RPMI7951 (cell line): ENCODE measurements at regions not wholly inside any gene's neighbourhood (a gene's known extent, or its start where the extent isn't known, plus 50 kb on each side); places are given as distances from the start of the nearest gene placed in this dataset.

ENCODE experiments used
- DNase-seq: peaks from one replicate; pipeline ENCODE4 v3.0.0-alpha.2; 2012; ENCODE audit warnings: low read depth

DNA sequence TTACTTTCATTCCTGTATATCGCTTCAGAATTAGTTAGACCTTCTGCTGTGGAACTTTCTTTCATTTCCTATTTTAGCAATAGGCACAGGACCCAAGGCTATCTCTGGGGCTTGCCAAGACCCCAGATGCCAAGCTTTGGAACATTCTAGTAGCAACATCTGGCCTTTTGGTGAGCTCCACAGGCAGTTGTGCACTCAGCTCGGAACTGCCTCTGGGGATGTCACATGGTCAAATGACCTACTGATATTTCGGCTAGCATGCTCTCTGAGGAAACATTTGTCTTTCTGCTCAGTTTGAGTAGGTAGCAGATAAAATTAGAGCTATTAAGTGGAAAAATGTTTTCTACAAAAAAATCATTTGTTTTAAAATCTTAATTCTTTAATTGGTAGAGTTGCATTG, 76.6 kb upstream of the ITGA4 start:
- peak; percentile 79 for DNase-seq

DNA sequence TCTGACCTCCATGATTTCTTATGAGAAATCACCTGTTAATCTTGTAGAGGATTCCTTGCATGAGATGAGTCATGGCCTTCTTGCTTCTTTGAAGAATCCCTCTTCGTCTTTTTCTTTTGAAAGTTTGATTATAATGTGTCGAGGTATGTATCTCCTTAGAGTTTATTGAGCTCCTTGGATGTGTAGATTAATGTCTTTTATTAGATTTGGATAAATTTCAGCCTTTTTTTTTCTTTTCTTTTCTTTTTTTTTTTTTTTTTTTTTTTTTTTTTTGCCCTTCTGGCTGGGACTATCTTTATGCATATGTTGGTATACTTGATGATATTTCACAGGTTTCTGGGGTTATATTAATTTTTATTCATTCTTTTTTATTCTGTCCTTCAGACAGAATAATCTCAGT, 72.3 kb upstream of the ITGA4 start:
- no peak for DNase-seq

GRCh38 chr2:181389524-181389923, 67.7 kb upstream of the ITGA4 start:
- DNase-seq, result no peak

DNA sequence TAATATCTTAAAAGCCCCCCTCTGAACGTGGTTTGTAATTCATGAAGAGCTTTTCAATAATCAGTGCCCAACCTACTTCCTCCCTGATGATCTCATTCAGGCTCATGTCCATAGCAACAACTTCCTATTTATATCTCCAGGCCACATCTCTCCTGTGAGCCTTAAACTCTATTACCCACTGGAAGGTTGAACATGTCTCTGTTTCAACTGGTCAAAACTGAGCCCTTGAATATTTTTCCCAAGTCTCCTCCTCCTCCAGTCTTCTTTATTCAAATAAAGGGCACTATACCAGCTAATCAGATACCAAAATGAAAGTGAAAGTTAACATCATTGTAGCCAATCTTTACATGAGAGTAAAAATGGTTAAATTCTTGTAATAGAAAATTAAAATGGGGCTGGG, 63.7 kb upstream of the ITGA4 start:
- DNase-seq, result peak; percentile 95

GRCh38 chr2:181394741-181395437, 62.3 kb upstream of the ITGA4 start:
- no peak for DNase-seq

DNA sequence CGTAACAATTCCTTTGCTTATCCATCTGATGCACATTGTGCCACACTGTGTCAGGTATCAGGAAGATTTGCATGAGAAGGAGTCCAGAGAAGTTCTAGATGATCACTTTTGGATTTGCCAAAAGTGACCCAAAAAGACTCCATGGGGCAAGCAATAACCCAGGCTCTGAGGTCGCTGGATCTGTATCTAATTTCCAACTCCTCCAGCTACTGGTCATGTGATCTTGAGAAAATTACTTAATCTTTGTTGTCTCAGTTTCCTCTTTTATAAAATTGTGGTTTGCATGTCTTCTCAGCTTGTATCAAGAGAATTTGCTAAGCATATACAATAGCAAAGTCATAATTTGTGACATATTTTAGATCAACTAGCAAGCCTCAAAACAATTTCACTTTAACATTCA, 61.3 kb upstream of the ITGA4 start:
- no peak for DNase-seq

GRCh38 chr2:181396256-181397123, 60.7 kb upstream of the ITGA4 start:
- DNase-seq, result peak; percentile 51

DNA sequence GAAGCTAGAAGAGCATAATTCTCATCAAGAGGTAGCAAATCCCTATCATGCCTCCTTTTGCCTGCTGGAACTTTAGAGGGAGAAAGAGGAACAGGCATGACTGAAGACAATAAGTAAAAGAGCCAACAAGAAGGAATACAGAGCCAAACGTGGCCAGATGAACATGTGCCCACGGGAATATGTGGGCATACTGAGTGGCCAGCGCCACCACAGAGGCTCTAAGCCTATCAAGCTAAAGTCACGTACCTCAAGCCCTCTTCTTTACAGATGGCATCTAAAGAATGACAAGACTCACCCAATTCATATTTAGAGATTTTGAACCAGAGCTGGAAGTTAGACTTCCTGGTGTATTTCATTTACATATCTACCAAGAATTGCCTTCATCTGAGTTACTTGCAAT, 59.9 kb upstream of the ITGA4 start:
- no peak for DNase-seq

GRCh38 chr2:181398000-181398399, 59.2 kb upstream of the ITGA4 start:
- DNase-seq, result no peak

DNA sequence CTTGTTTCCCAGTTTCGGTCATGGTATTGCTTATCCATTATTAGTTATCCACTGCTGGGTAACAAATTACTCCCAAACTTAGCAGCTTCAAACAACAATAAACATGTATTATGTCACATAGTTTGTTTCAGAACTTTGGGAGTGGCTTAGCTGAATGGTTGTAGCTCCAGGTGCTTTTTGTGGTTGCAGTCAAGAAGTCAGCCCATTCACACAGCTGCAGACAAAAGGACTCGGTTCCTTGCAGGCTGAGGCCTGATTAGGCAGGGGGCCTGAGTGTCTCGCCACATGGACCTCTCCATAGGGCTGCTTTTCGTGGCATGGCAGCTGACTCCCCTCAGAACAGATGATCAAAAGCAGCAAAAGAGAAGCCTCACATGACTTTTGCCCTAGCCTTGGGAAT, 58.2 kb upstream of the ITGA4 start:
- DNase-seq, result peak; percentile 32

GRCh38 chr2:181404472-181404871, 52.7 kb upstream of the ITGA4 start:
- no peak for DNase-seq

DNA sequence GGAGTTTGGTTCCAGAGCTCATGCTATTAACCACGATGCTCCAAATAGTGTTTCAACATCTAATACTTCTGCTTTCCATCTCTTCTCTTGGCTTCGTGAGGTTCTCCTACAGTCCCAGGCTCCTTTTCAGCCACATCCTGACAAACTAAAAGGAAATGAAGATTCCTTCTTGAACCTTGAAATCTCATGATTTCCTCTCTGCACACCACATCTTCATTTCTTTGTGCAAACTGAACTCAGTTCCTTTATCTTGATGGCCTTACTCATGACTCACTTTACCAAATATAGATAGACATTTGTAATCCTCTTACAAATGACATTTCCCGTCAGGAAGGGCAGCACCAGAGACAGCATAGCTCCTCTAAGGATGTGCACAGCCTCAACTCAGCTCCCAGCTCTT, 50.0 kb upstream of the ITGA4 start:
- DNase-seq, result no peak
